ENCODE measurements at regions not wholly inside any gene's neighbourhood (a gene's known extent, or its start where the extent isn't known, plus 50 kb on each side); places are given as distances from the start of the nearest gene placed in this dataset.

GRCh38 chr5:7250004-7250403, 145.9 kb upstream of the ADCY2 start:
- TF ChIP-seq CTCF (IDR thresholded peaks at IDR 0.05; ENCODE audit: insufficient read depth, low read length) = no peak
- TF ChIP-seq REST (IDR thresholded peaks at IDR 0.05; ENCODE audit: insufficient replicate concordance, low read depth) = no peak
- no peak for TF ChIP-seq SPI1 (IDR thresholded peaks at IDR 0.05; ENCODE audit: borderline replicate concordance, low read depth)
- Histone ChIP-seq H3K27ac (replicated peaks) (peak overlapping the region; percentile 81), H3K4me3 (replicated peaks; ENCODE audit: insufficient read depth, low read length) (no peak overlapping the region), H3K27me3 (ENCODE audit: insufficient read depth, poor library complexity, severe bottlenecking) (no peaks in the 10 kb centered on the region)
- DNase-seq (ENCODE audit: low read depth in 1 of 2, low spot score in 1 of 2) = no peak

GRCh38 chr5:7250611-7251010, 145.3 kb upstream of the ADCY2 start:
- TF ChIP-seq SPI1 (IDR thresholded peaks at IDR 0.05; ENCODE audit: borderline replicate concordance, low read depth) (no peak), GABPA (IDR thresholded peaks at IDR 0.05; ENCODE audit: low read depth) (no peak), REST (IDR thresholded peaks at IDR 0.05; ENCODE audit: insufficient replicate concordance, low read depth) (no peak), CTCF (IDR thresholded peaks at IDR 0.05; ENCODE audit: insufficient read depth, low read length) (no peak), POLR2AphosphoS5 (IDR thresholded peaks at IDR 0.05; ENCODE audit: low read depth) (no peak)

GRCh38 chr5:7251132-7251531, 144.8 kb upstream of the ADCY2 start:
- H3K27me3 ChIP-seq (ENCODE audit: insufficient read depth, poor library complexity, severe bottlenecking) = no peaks in the 10 kb centered on the region
- peak; percentile 45 to 73 for DNase-seq (ENCODE audit: low read depth in 1 of 2, low spot score in 1 of 2)
- H3K27ac ChIP-seq (replicated peaks) = peak overlapping the region; percentile 81
- peak overlapping the region; percentile 18 for H3K4me3 ChIP-seq (replicated peaks; ENCODE audit: insufficient read depth, low read length)
- peak; percentile 45; the same call in 1 of the 2 replicates for TF ChIP-seq GABPA (IDR thresholded peaks at IDR 0.05; ENCODE audit: low read depth)
- no peak for TF ChIP-seq CTCF (IDR thresholded peaks at IDR 0.05; ENCODE audit: insufficient read depth, low read length)
- peak; percentile 89 for TF ChIP-seq SPI1 (IDR thresholded peaks at IDR 0.05; ENCODE audit: borderline replicate concordance, low read depth)
- TF ChIP-seq POLR2AphosphoS5 (IDR thresholded peaks at IDR 0.05; ENCODE audit: low read depth) = peak; percentile 43; the same call in 1 of the 2 replicates
- no peak for TF ChIP-seq REST (IDR thresholded peaks at IDR 0.05; ENCODE audit: insufficient replicate concordance, low read depth)

More at GRCh38 chr5:7250611-7251010, 145.3 kb upstream of the ADCY2 start:
- no peaks in the 10 kb centered on the region for H3K27me3 ChIP-seq (ENCODE audit: insufficient read depth, poor library complexity, severe bottlenecking)
- H3K4me3 ChIP-seq (replicated peaks; ENCODE audit: insufficient read depth, low read length) = peak overlapping the region; percentile 18
- H3K27ac ChIP-seq (replicated peaks) = peak overlapping the region; percentile 81
- peak in 1 of 2 experiments; percentile 28 for DNase-seq (ENCODE audit: low read depth in 1 of 2, low spot score in 1 of 2)
